ENCODE measurements at regions not wholly inside any gene's neighbourhood (a gene's known extent, or its start where the extent isn't known, plus 50 kb on each side); places are given as distances from the start of the nearest gene placed in this dataset.

GRCh38 chr20:60455272-60455671 lies 497.0 kb downstream of the CDH26 start:
- no peak for TF ChIP-seq ZFP30 (CRISPR knock-in tag; IDR thresholded peaks at IDR 0.05)
- TF ChIP-seq ESRRG (CRISPR knock-in tag; IDR thresholded peaks at IDR 0.05): no peak
- TF ChIP-seq ARNTL (CRISPR knock-in tag; IDR thresholded peaks at IDR 0.05; ENCODE audit: borderline replicate concordance, low read depth): no peak
- no peak for TF ChIP-seq CSRNP3 (CRISPR knock-in tag; IDR thresholded peaks at IDR 0.05)
- TF ChIP-seq, protein P1, sequence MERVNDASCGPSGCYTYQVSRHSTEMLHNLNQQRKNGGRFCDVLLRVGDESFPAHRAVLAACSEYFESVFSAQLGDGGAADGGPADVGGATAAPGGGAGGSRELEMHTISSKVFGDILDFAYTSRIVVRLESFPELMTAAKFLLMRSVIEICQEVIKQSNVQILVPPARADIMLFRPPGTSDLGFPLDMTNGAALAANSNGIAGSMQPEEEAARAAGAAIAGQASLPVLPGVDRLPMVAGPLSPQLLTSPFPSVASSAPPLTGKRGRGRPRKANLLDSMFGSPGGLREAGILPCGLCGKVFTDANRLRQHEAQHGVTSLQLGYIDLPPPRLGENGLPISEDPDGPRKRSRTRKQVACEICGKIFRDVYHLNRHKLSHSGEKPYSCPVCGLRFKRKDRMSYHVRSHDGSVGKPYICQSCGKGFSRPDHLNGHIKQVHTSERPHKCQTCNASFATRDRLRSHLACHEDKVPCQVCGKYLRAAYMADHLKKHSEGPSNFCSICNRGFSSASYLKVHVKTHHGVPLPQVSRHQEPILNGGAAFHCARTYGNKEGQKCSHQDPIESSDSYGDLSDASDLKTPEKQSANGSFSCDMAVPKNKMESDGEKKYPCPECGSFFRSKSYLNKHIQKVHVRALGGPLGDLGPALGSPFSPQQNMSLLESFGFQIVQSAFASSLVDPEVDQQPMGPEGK (CRISPR knock-in tag; IDR thresholded peaks at IDR 0.05; ENCODE audit: borderline replicate concordance): no peak
- TF ChIP-seq GLIS3 (CRISPR knock-in tag; IDR thresholded peaks at IDR 0.05): no peak
